ENCODE measurements at regions not wholly inside any gene's neighbourhood (a gene's known extent, or its start where the extent isn't known, plus 50 kb on each side); places are given as distances from the start of the nearest gene placed in this dataset.

DNA sequence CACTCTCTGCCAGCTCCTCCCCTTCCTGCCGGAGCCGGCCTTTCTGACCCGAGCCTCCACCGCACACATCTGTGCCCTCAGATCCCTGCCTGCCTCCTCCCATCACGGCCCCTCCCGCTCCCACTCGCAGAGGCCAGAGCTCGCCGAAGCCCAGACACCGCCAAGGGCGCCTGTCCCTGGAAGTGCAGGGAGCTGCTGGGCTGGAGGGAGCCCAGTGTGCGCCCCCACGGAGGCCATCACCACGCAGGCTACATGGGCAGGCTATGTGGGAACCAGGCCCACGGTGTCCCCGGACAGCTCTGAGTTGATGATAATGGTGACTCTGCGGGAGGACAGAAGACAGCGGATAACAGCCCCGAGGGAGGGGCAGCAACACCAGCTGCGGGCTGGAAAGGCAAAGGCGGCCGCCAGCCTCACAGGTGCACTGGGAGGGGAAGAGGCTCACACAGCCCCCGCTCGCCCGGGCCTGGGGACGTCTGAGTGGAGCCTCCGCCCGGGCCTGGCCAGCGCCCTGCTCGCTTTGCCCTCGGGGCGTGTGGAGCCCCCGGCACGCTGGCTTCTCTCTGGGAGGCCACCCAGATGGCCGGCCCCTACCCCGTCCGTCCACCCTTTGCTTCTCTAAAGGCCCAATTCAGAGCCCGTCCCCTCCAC is 154.9 kb downstream of the DLL1 start:
- DNase-seq (ENCODE audit: low read depth, low spot score): no peak

- no peak for DNase-seq (ENCODE audit: low read depth, low spot score)
Observed at GRCh38 chr6:170135461-170135820, 155.4 kb downstream of the DLL1 start.

DNA sequence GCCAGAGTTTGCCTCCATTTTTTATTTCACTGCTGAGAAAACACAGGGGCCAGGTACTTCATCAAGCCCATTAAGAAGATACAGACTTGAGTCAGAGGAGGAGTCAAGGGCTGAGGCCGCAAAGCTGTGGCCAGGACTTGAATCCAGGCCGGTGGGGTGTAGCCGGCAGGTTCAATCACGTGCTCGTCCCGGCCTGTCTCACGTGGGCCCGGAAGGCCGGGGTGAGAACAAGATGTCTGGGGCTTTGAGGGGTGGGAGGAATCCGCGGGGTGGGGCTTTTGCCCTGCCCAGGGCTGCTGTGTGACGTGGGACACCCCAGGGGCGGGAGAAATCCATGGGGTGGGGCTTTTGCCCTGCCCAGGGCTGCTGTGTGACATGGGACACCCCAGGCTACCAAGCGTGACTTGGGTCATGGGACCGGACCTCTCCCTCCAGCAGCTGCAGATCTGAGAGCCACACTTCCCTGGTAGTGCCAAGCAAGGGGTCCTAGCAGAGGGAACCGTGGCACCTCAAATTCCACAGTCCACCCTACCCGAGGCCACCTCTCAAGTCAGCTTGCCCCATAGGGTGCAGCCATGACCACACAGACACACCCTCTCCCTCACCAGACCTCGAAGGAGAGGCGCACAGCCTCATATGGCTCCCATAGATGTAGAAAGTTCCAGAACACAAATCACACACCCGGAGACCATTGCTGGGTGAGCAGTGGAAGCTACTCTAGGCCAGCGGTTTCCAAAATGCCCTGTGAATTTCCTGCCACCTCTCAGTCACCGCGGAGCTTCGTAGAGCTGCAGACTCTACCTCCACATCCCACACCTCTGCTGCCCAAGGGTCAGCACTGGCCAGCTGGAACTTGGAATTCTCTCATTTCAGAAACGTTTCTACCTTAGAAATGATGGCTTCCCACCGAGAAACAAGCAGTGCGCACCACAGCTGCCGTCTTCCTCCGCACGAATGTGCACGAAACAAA is 156.1 kb downstream of the DLL1 start:
- DNase-seq (ENCODE audit: low read depth, low spot score): no peak

- no peak for DNase-seq (ENCODE audit: low read depth, low spot score)
Observed at GRCh38 chr6:170134031-170134470, 156.8 kb downstream of the DLL1 start.

DNA sequence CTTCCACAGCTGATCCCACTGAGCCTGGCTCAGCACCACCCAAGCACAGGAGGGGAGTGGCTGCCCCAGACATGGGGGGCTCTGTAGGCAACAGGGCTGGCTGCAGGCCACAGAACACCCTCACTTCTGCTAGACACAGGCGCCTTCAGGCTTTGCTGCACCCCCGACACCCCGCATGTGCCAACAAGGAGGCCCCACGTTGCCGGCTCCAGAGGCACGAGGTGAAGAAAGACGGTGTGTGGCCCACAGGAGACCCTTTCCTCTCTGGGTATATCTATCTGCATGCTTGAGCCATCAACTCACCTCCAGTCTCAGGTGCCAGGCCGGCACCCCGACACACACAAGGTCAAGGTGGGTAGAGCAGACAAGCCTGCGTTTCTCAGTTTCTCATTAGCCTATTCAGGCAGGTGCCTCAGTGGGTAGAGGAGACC is 158.3 kb downstream of the DLL1 start:
- DNase-seq (ENCODE audit: low read depth, low spot score): no peak

- DNase-seq (ENCODE audit: low read depth, low spot score): no peak
Observed at GRCh38 chr6:170132011-170132521, 158.8 kb downstream of the DLL1 start.

DNA sequence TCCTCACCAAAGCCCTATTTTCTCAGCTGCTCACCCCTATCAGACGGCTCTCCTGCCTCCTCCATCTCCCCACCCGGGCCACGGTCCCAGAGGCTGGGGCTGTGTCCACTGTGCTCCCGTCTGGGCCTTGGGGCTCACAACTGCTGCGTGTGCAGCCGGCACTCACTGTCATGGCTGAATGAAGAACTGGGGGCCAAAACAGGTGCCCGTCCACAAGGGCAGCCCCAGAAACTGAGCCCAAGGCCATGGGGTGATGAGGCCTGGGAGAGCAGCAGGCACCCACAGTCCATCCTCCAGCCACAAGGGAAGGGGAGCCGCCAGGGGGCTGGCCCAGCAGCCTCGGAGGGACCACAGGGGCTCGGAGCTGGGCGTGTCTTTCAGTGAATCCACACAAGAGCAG is 159.5 kb downstream of the DLL1 start:
- DNase-seq (ENCODE audit: low read depth, low spot score): no peak

DNA sequence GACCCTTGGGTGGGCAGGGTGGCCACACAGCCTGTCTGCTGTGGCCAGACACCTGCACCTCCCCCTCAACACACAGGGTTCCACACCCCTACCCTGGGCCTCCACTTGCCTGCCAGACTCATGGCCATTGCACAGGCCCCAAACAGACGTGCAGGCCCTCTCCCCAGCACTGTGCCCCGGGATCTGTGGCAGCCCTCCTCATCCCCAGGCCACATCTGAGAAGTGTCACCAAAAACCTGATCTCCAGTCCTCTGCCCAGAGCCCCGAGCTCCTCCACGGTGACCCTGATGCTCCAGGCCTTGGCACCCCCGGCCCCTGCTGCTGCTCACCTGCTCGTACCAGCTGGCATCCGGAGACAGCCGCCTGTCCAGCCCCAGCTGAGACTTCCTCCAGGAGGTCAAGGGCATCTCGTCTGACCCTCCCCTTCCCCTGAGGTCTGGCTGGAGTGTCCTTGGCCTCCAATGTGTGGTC is 160.1 kb downstream of the DLL1 start:
- no peak for DNase-seq (ENCODE audit: low read depth, low spot score)

DNA sequence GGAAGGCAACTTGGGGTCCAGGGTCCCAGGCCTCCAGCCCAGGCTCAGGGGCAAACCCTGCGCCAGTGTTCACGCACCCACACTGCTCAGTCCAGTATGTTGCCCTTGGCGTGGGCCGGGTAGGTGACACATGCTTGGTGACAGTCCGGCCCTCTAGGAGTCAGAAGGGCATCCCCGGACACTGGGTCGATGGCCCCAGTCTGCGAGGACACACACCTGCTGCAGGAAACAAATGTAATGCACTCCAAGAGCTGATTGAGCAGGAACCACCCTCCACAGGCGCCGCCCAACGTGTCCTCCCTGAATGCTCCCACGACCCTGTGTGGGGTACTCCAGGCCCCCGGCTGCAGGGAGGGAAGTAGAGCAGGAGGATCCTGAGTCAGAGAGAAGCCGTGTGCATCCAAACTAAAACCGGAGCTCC is 160.7 kb downstream of the DLL1 start:
- DNase-seq (ENCODE audit: low read depth, low spot score): no peak

DNA sequence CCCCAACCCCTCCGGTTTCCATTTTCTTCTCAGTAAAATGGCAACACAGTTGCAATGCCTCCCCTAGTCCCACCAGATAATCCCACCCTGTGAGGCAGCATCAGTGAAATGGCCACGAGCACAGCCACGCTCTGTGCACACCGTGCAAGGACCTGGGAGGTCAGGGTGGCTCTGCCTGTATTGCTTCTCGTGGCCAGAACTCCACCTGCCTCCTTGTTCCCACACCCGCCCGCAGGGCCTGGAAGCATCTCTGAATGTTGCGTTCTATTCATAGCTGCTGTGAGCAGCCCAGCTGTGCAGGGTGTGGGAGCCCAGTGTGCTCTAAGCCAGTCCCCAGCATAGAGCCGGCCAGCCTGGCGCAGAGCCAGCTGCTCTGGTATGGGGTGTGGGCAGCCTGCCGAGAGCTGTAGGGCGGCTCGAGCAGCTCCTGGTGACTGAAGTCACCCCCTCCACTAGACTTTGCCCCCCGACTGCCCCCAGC is 161.1 kb downstream of the DLL1 start:
- DNase-seq (ENCODE audit: low read depth, low spot score): peak; percentile 0

DNA sequence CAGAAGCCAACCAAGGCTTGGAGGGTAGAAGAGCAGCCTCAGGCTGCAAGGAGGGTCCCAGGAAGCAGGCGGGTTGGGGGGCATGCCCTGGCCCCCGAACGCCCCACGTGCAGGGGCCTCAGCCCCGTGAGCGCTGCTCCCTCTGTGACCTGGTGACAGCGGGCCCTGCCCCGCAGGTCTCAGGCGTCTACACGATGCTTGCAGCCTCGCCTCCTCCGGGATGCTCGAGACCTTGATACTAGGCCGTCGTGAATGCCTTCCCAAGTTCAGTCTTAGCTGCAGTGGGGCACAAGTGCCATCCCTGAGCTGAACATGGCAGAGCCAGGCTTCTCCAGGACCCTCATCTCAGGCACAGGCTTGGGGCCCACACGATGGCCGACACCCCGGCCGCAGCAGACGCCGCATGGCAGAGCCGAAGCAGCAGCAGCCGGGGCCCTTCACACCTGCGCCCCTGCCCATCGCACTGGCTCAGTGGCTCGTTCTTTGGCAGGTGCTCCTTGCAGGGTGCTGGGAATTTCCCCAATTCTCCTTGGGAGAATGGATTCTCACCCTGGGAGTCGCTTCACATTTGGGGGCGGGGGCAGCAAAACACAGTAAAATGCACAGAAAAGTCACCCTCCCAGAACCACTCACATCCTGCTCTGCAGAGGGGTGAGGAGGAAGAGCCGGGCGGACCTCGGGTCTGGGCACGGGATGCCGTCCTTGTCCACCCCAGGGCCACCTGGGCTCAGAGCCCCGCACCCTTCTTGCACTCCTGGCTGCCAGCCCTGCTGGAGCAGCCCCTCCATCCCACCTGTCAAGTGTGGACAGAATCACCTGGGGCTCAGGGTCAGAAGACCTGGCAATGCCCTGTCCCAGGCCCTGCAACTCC is 161.8 kb downstream of the DLL1 start:
- DNase-seq (ENCODE audit: low read depth, low spot score): no peak

- DNase-seq (ENCODE audit: low read depth, low spot score): no peak
Observed at GRCh38 chr6:170128346-170128745, 162.5 kb downstream of the DLL1 start.

GRCh38 chr6:170127151-170127550 is 163.7 kb downstream of the DLL1 start:
- DNase-seq (ENCODE audit: low read depth, low spot score): no peak

- DNase-seq (ENCODE audit: low read depth, low spot score): no peak
Observed at GRCh38 chr6:170125456-170126300, 165.2 kb downstream of the DLL1 start.

DNA sequence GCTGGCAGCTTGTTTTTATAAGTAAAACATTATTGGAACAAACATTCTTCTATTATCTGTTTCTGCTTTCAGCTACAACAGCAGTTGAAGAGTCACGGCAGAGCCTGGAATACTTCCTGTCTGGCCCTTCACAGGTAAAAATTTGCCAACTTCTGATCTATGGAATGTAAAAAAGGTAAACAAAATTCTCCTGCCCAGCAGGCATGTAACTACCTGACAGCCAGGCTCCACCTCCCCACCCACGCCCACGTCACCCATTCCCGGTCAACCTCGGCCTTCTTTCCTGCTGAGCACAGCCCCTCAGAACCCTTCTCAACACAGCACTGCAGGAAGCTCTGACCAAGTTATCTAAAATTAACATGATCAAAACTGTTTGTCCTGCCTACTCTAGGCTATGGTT is 166.0 kb downstream of the DLL1 start:
- DNase-seq (ENCODE audit: low read depth, low spot score): no peak

DNA sequence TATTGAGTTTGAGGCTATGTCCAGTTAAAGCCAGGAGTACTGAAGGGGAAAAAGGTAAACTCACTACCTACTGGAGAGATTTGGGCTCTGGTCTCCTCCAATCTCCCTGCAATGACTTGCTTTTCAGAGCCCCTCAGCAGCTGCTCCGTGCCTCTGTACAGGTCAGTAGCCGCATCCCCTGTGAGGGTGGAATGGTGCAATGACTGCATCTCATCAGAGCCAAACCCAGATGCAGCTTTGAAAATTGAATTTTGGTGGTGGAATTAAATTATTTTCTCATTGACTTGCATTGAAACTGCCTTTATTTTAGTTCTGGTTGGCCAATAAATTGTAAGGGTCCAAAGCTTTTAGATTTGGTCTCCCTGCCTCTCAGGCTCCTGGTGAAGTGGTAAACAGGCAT is 166.7 kb downstream of the DLL1 start:
- DNase-seq (ENCODE audit: low read depth, low spot score): no peak

GRCh38 chr6:170122651-170123050 is 168.2 kb downstream of the DLL1 start:
- no peak for DNase-seq (ENCODE audit: low read depth, low spot score)

- peak; percentile 0 for DNase-seq (ENCODE audit: low read depth, low spot score)
Observed at GRCh38 chr6:170117111-170117972, 173.5 kb downstream of the DLL1 start.

DNA sequence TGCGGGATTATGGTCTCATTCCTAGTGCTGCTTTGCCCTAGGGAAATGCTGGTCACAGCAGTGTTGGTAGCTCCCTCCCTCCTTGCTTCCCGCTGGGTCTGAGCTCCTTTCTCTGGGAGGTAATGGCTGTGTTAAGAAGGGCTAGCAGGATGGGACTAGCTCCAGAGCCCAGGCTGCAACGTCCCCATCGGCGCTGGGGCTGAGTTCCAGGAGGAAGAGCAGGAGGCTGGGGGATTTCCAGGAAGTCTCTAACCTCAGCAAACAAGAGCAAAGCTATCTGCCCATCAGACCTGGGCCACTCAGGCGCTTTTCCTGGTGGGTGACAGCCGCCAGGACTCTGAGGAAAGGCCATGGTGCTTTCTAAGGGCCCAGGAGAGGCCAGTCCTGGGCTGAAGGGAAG is 174.2 kb downstream of the DLL1 start:
- DNase-seq (ENCODE audit: low read depth, low spot score): peak; percentile 54
